Panc1 (cell line): ENCODE measurements at regions not wholly inside any gene's neighbourhood (a gene's known extent, or its start where the extent isn't known, plus 50 kb on each side); places are given as distances from the start of the nearest gene placed in this dataset.

Source experiments
- CTCF ChIP-seq: fragments of 450-650 bp; IDR thresholded peaks from 2 replicates; pipeline ENCODE4 v1.5.1; 2017; ENCODE audit warnings: mild to moderate bottlenecking
- POLR2AphosphoS5 ChIP-seq: IDR thresholded peaks from 2 replicates; pipeline ENCODE4 v1.6.1; 2012; ENCODE audit warnings: mild to moderate bottlenecking, low read depth, low read length, moderate library complexity
- SIN3A ChIP-seq: IDR thresholded peaks from 2 replicates; pipeline ENCODE4 v1.6.1; 2012; ENCODE audit warnings: low read depth, mild to moderate bottlenecking, low read length, moderate library complexity, borderline replicate concordance; ENCODE audit not compliant: insufficient read depth

- TF ChIP-seq CTCF (no peak), POLR2AphosphoS5 (no peak), SIN3A (no peak)
Measured at GRCh38 chr9:99724640-99725039, 97.0 kb upstream of the NR4A3 start.
